ENCODE measurements at regions not wholly inside any gene's neighbourhood (a gene's known extent, or its start where the extent isn't known, plus 50 kb on each side); places are given as distances from the start of the nearest gene placed in this dataset.

- no peak for DNase-seq (ENCODE audit: low spot score)
These were observed 224.3 kb downstream of the JRKL start for GRCh38 chr11:96614101-96614500.

- no peak for DNase-seq (ENCODE audit: low spot score)
These were observed 225.0 kb downstream of the JRKL start for GRCh38 chr11:96614846-96615245.

- no peak for DNase-seq (ENCODE audit: low spot score)
These were observed 230.7 kb downstream of the JRKL start for GRCh38 chr11:96620464-96621044.

GRCh38 chr11:96621161-96621560 is 231.3 kb downstream of the JRKL start:
- no peak for DNase-seq (ENCODE audit: low spot score)

GRCh38 chr11:96622026-96622634 is 232.3 kb downstream of the JRKL start:
- DNase-seq (ENCODE audit: low spot score): no peak

GRCh38 chr11:96624126-96624525 is 234.3 kb downstream of the JRKL start:
- no peak for DNase-seq (ENCODE audit: low spot score)

- DNase-seq (ENCODE audit: low spot score): no peak
These were observed 237.6 kb downstream of the JRKL start for GRCh38 chr11:96627376-96627775.

GRCh38 chr11:96635655-96636054 is 245.8 kb downstream of the JRKL start:
- no peak for DNase-seq (ENCODE audit: low spot score)

GRCh38 chr11:96641261-96641660 is 251.4 kb downstream of the JRKL start:
- no peak for DNase-seq (ENCODE audit: low spot score)

- DNase-seq (ENCODE audit: low spot score): no peak
These were observed 252.8 kb downstream of the JRKL start for GRCh38 chr11:96642583-96642982.

- no peak for DNase-seq (ENCODE audit: low spot score)
These were observed 253.4 kb downstream of the JRKL start for GRCh38 chr11:96643173-96643572.

- DNase-seq (ENCODE audit: low spot score): no peak
These were observed 257.8 kb downstream of the JRKL start for GRCh38 chr11:96647621-96648020.

GRCh38 chr11:96648991-96649390 is 259.2 kb downstream of the JRKL start:
- DNase-seq (ENCODE audit: low spot score): no peak

GRCh38 chr11:96652516-96652915 is 262.7 kb downstream of the JRKL start:
- no peak for DNase-seq (ENCODE audit: low spot score)

GRCh38 chr11:96655474-96655873 is 265.7 kb downstream of the JRKL start:
- no peak for DNase-seq (ENCODE audit: low spot score)

GRCh38 chr11:96658436-96658835 is 268.6 kb downstream of the JRKL start:
- DNase-seq (ENCODE audit: low spot score): no peak

- DNase-seq (ENCODE audit: low spot score): no peak
These were observed 274.3 kb downstream of the JRKL start for GRCh38 chr11:96664110-96664509.

GRCh38 chr11:96680211-96681018 is 290.6 kb downstream of the JRKL start:
- no peak for DNase-seq (ENCODE audit: low spot score)

GRCh38 chr11:96681019-96681716 is 291.4 kb downstream of the JRKL start:
- DNase-seq (ENCODE audit: low spot score): no peak

- DNase-seq (ENCODE audit: low spot score): no peak
These were observed 304.5 kb downstream of the JRKL start for GRCh38 chr11:96694338-96694737.

- no peak for DNase-seq (ENCODE audit: low spot score)
These were observed 306.9 kb downstream of the JRKL start for GRCh38 chr11:96696731-96697130.

GRCh38 chr11:96697466-96697865 is 307.7 kb downstream of the JRKL start:
- no peak for DNase-seq (ENCODE audit: low spot score)

GRCh38 chr11:96704847-96705246 is 315.0 kb downstream of the JRKL start:
- no peak for DNase-seq (ENCODE audit: low spot score)

All from germinal center (tissue), 1 donor.